ENCODE measurements at regions not wholly inside any gene's neighbourhood (a gene's known extent, or its start where the extent isn't known, plus 50 kb on each side); places are given as distances from the start of the nearest gene placed in this dataset.

- no peaks in the 10 kb centered on the region for H3K27me3 Mint-ChIP-seq
- no peaks in the 10 kb centered on the region for H3K36me3 Mint-ChIP-seq (ENCODE audit: low read depth)
- H3K4me3 Mint-ChIP-seq = no peak overlapping the region
- no peak for DNase-seq
- H3K9me3 Mint-ChIP-seq = no peaks in the 10 kb centered on the region
- no peaks in the 10 kb centered on the region for H3K4me1 Mint-ChIP-seq
- POLR2A ChIA-PET = no interaction called here
- CTCF ChIA-PET = no interaction called here
- H3K27ac Mint-ChIP-seq = no peak overlapping the region
These were observed 240.7 kb upstream of the DPP10 start for GRCh38 chr2:114201781-114202180.

- Mint-ChIP-seq H3K9me3 (no peaks in the 10 kb centered on the region), H3K27me3 (peaks cover 3% of the 10 kb centered on the region), H3K4me3 (no peak overlapping the region), H3K27ac (no peak overlapping the region), H3K36me3 (ENCODE audit: low read depth) (no peaks in the 10 kb centered on the region), H3K4me1 (no peaks in the 10 kb centered on the region)
- DNase-seq = no peak
- POLR2A ChIA-PET = no interaction called here
- CTCF ChIA-PET = no interaction called here
These were observed 238.8 kb upstream of the DPP10 start for GRCh38 chr2:114203679-114204078.

- Mint-ChIP-seq H3K36me3 (ENCODE audit: low read depth) (no peaks in the 10 kb centered on the region), H3K27me3 (peaks cover 2% of the 10 kb centered on the region), H3K4me3 (no peak overlapping the region), H3K4me1 (no peaks in the 10 kb centered on the region), H3K27ac (no peak overlapping the region), H3K9me3 (no peaks in the 10 kb centered on the region)
- no peak for DNase-seq
- POLR2A ChIA-PET = no interaction called here
- CTCF ChIA-PET = no interaction called here
These were observed 228.6 kb upstream of the DPP10 start for GRCh38 chr2:114213808-114214207.

GRCh38 chr2:114218383-114218782, 224.1 kb upstream of the DPP10 start:
- POLR2A ChIA-PET = no interaction called here
- no peaks in the 10 kb centered on the region for H3K36me3 Mint-ChIP-seq (ENCODE audit: low read depth)
- CTCF ChIA-PET = no interaction called here
- H3K27me3 Mint-ChIP-seq = no peaks in the 10 kb centered on the region
- H3K9me3 Mint-ChIP-seq = no peaks in the 10 kb centered on the region
- H3K4me3 Mint-ChIP-seq = no peak overlapping the region
- no peak overlapping the region for H3K27ac Mint-ChIP-seq
- H3K4me1 Mint-ChIP-seq = no peaks in the 10 kb centered on the region
- DNase-seq = no peak

GRCh38 chr2:114219456-114219855, 223.0 kb upstream of the DPP10 start:
- H3K4me3 Mint-ChIP-seq = no peak overlapping the region
- ChIA-PET CTCF (interaction anchor here (1.6 kb wide), 1 partner anchor 39 kb away, joined by 3 read pairs; no protein-coding TSS in a partner anchor), POLR2A (no interaction called here)
- H3K36me3 Mint-ChIP-seq (ENCODE audit: low read depth) = no peaks in the 10 kb centered on the region
- H3K27ac Mint-ChIP-seq = no peak overlapping the region
- DNase-seq = no peak
- H3K27me3 Mint-ChIP-seq = no peaks in the 10 kb centered on the region
- H3K9me3 Mint-ChIP-seq = no peaks in the 10 kb centered on the region
- H3K4me1 Mint-ChIP-seq = no peaks in the 10 kb centered on the region

GRCh38 chr2:114222344-114222743, 220.1 kb upstream of the DPP10 start:
- ChIA-PET POLR2A (no interaction called here), CTCF (interaction anchor here (0.6 kb wide), 1 partner anchor 285 kb away, joined by 4 read pairs; no protein-coding TSS in a partner anchor)
- DNase-seq = no peak
- no peaks in the 10 kb centered on the region for H3K27me3 Mint-ChIP-seq
- no peaks in the 10 kb centered on the region for H3K9me3 Mint-ChIP-seq
- no peaks in the 10 kb centered on the region for H3K4me1 Mint-ChIP-seq
- no peak overlapping the region for H3K27ac Mint-ChIP-seq
- no peak overlapping the region for H3K4me3 Mint-ChIP-seq
- H3K36me3 Mint-ChIP-seq (ENCODE audit: low read depth) = no peaks in the 10 kb centered on the region

- Mint-ChIP-seq H3K4me1 (no peaks in the 10 kb centered on the region), H3K27ac (no peak overlapping the region), H3K36me3 (ENCODE audit: low read depth) (no peaks in the 10 kb centered on the region), H3K27me3 (no peaks in the 10 kb centered on the region), H3K9me3 (no peaks in the 10 kb centered on the region), H3K4me3 (no peak overlapping the region)
- no peak for DNase-seq
- POLR2A ChIA-PET = no interaction called here
- CTCF ChIA-PET = no interaction called here
These were observed 210.5 kb upstream of the DPP10 start for GRCh38 chr2:114231921-114232320.

- POLR2A ChIA-PET = no interaction called here
- Mint-ChIP-seq H3K4me1 (no peaks in the 10 kb centered on the region), H3K36me3 (ENCODE audit: low read depth) (no peaks in the 10 kb centered on the region), H3K27ac (no peak overlapping the region), H3K9me3 (no peaks in the 10 kb centered on the region), H3K27me3 (no peaks in the 10 kb centered on the region), H3K4me3 (no peak overlapping the region)
- DNase-seq = no peak
- CTCF ChIA-PET = no interaction called here
These were observed 205.1 kb upstream of the DPP10 start for GRCh38 chr2:114237331-114237730.

GRCh38 chr2:114238910-114239559, 203.4 kb upstream of the DPP10 start:
- Mint-ChIP-seq H3K9me3 (no peaks in the 10 kb centered on the region), H3K27me3 (no peaks in the 10 kb centered on the region), H3K4me1 (no peaks in the 10 kb centered on the region), H3K36me3 (ENCODE audit: low read depth) (no peaks in the 10 kb centered on the region), H3K27ac (no peak overlapping the region), H3K4me3 (no peak overlapping the region)
- no peak for DNase-seq
- ChIA-PET POLR2A (no interaction called here), CTCF (no interaction called here)

- H3K27ac Mint-ChIP-seq = no peak overlapping the region
- no peak overlapping the region for H3K4me3 Mint-ChIP-seq
- ChIA-PET CTCF (no interaction called here), POLR2A (no interaction called here)
- no peak for DNase-seq
- no peaks in the 10 kb centered on the region for H3K4me1 Mint-ChIP-seq
- H3K36me3 Mint-ChIP-seq (ENCODE audit: low read depth) = no peaks in the 10 kb centered on the region
- no peaks in the 10 kb centered on the region for H3K9me3 Mint-ChIP-seq
- peaks cover 3% of the 10 kb centered on the region for H3K27me3 Mint-ChIP-seq
These were observed 193.8 kb upstream of the DPP10 start for GRCh38 chr2:114248648-114249047.

GRCh38 chr2:114252713-114253112, 189.7 kb upstream of the DPP10 start:
- H3K4me1 Mint-ChIP-seq = no peaks in the 10 kb centered on the region
- CTCF ChIA-PET = no interaction called here
- no peaks in the 10 kb centered on the region for H3K9me3 Mint-ChIP-seq
- POLR2A ChIA-PET = no interaction called here
- no peaks in the 10 kb centered on the region for H3K36me3 Mint-ChIP-seq (ENCODE audit: low read depth)
- H3K27me3 Mint-ChIP-seq = peaks cover 4% of the 10 kb centered on the region
- no peak overlapping the region for H3K4me3 Mint-ChIP-seq
- H3K27ac Mint-ChIP-seq = no peak overlapping the region
- no peak for DNase-seq

- H3K27me3 Mint-ChIP-seq = peaks cover 3% of the 10 kb centered on the region
- H3K9me3 Mint-ChIP-seq = no peaks in the 10 kb centered on the region
- ChIA-PET POLR2A (no interaction called here), CTCF (no interaction called here)
- H3K4me3 Mint-ChIP-seq = no peak overlapping the region
- H3K36me3 Mint-ChIP-seq (ENCODE audit: low read depth) = no peaks in the 10 kb centered on the region
- no peaks in the 10 kb centered on the region for H3K4me1 Mint-ChIP-seq
- H3K27ac Mint-ChIP-seq = no peak overlapping the region
- no peak for DNase-seq
These were observed 187.6 kb upstream of the DPP10 start for GRCh38 chr2:114254875-114255274.

GRCh38 chr2:114259389-114259788, 183.1 kb upstream of the DPP10 start:
- H3K9me3 Mint-ChIP-seq = no peaks in the 10 kb centered on the region
- POLR2A ChIA-PET = no interaction called here
- no peak overlapping the region for H3K27ac Mint-ChIP-seq
- no peaks in the 10 kb centered on the region for H3K36me3 Mint-ChIP-seq (ENCODE audit: low read depth)
- H3K4me3 Mint-ChIP-seq = no peak overlapping the region
- peaks cover 3% of the 10 kb centered on the region for H3K27me3 Mint-ChIP-seq
- CTCF ChIA-PET = interaction anchor here (1.0 kb wide), 1 partner anchor 40 kb away, joined by 3 read pairs; no protein-coding TSS in a partner anchor
- H3K4me1 Mint-ChIP-seq = no peaks in the 10 kb centered on the region
- no peak for DNase-seq

GRCh38 chr2:114261366-114261765, 181.1 kb upstream of the DPP10 start:
- no peak overlapping the region for H3K27ac Mint-ChIP-seq
- H3K9me3 Mint-ChIP-seq = no peaks in the 10 kb centered on the region
- CTCF ChIA-PET = interaction anchor here (0.5 kb wide), 1 partner anchor 140 kb away, joined by 3 read pairs; no protein-coding TSS in a partner anchor
- peaks cover 3% of the 10 kb centered on the region for H3K27me3 Mint-ChIP-seq
- DNase-seq = no peak
- H3K36me3 Mint-ChIP-seq (ENCODE audit: low read depth) = no peaks in the 10 kb centered on the region
- POLR2A ChIA-PET = no interaction called here
- no peaks in the 10 kb centered on the region for H3K4me1 Mint-ChIP-seq
- H3K4me3 Mint-ChIP-seq = no peak overlapping the region
